ENCODE measurements at regions not wholly inside any gene's neighbourhood (a gene's known extent, or its start where the extent isn't known, plus 50 kb on each side); places are given as distances from the start of the nearest gene placed in this dataset.
"Not testable (repeated sequence)": the region's sequence is repeated elsewhere in the genome, so short reads cannot be mapped to it uniquely, and the experiment has no call there.

- no peaks in the 10 kb centered on the region for H3F3A ChIP-seq (ENCODE audit: insufficient read depth, low read length)
- no peaks in the 10 kb centered on the region for H3K36me3 ChIP-seq (ENCODE audit: insufficient read depth, low read length)
- H3K9me2 ChIP-seq (ENCODE audit: low read depth, low read length), result no peaks in the 10 kb centered on the region; the same call in 1 of the 2 replicates
- H3K79me2 ChIP-seq (ENCODE audit: insufficient read depth, low read length), result no peaks in the 10 kb centered on the region
- no peaks in the 10 kb centered on the region for H3K4me1 ChIP-seq (ENCODE audit: insufficient read depth, low read length, severe bottlenecking)
- no peak overlapping the region for H3K4me3 ChIP-seq (ENCODE audit: low read depth, low read length, poor library complexity, severe bottlenecking)
- no peak overlapping the region for H2AFZ ChIP-seq (ENCODE audit: low read length)
- H3K27me3 ChIP-seq (ENCODE audit: insufficient read depth, low read length), result no peaks in the 10 kb centered on the region
- TF ChIP-seq CTCF (IDR thresholded peaks at IDR 0.05; ENCODE audit: low read length) (no peak), EZH2 (IDR thresholded peaks at IDR 0.05; ENCODE audit: borderline replicate concordance, low read length) (no peak)
- H3K27ac ChIP-seq (ENCODE audit: low read depth, low read length, poor library complexity, severe bottlenecking), result no peak overlapping the region
- no peak overlapping the region for H3K4me2 ChIP-seq (ENCODE audit: low read length)
- H3K9ac ChIP-seq (ENCODE audit: low read length), result no peak overlapping the region
- no peaks in the 10 kb centered on the region for H3K9me3 ChIP-seq (ENCODE audit: low read length)
- no peaks in the 10 kb centered on the region for H4K20me1 ChIP-seq (ENCODE audit: insufficient read depth, low read length)
Observed at GRCh38 chr5:51230336-51230735, 152.9 kb upstream of the ISL1 start.

GRCh38 chr5:51242456-51242855 lies 140.8 kb upstream of the ISL1 start:
- H3K4me3 ChIP-seq (ENCODE audit: low read depth, low read length, poor library complexity, severe bottlenecking), result no peak overlapping the region
- H3K36me3 ChIP-seq (ENCODE audit: insufficient read depth, low read length), result no peaks in the 10 kb centered on the region
- no peaks in the 10 kb centered on the region for H3F3A ChIP-seq (ENCODE audit: insufficient read depth, low read length)
- H3K9ac ChIP-seq (ENCODE audit: low read length), result no peak overlapping the region
- H3K27ac ChIP-seq (ENCODE audit: low read depth, low read length, poor library complexity, severe bottlenecking), result no peak overlapping the region
- H3K79me2 ChIP-seq (ENCODE audit: insufficient read depth, low read length), result no peaks in the 10 kb centered on the region
- H4K20me1 ChIP-seq (ENCODE audit: insufficient read depth, low read length), result no peaks in the 10 kb centered on the region
- H3K4me2 ChIP-seq (ENCODE audit: low read length), result no peak overlapping the region
- no peaks in the 10 kb centered on the region for H3K27me3 ChIP-seq (ENCODE audit: insufficient read depth, low read length)
- H3K4me1 ChIP-seq (ENCODE audit: insufficient read depth, low read length, severe bottlenecking), result no peaks in the 10 kb centered on the region
- no peak for TF ChIP-seq EZH2 (IDR thresholded peaks at IDR 0.05; ENCODE audit: borderline replicate concordance, low read length)
- TF ChIP-seq CTCF (IDR thresholded peaks at IDR 0.05; ENCODE audit: low read length), result no peak
- H3K9me3 ChIP-seq (ENCODE audit: low read length), result no peaks in the 10 kb centered on the region
- H3K9me2 ChIP-seq (ENCODE audit: low read depth, low read length), result no peaks in the 10 kb centered on the region
- H2AFZ ChIP-seq (ENCODE audit: low read length), result no peak overlapping the region

- H3K36me3 ChIP-seq (ENCODE audit: insufficient read depth, low read length); H3K4me2 ChIP-seq (ENCODE audit: low read length): not testable (repeated sequence)
Observed at GRCh38 chr5:51250957-51251356, 132.3 kb upstream of the ISL1 start.

GRCh38 chr5:51271261-51271660 lies 112.0 kb upstream of the ISL1 start:
- H3K4me2 ChIP-seq (ENCODE audit: low read length), result no peak overlapping the region
- H2AFZ ChIP-seq (ENCODE audit: low read length), result no peak overlapping the region
- H3K79me2 ChIP-seq (ENCODE audit: insufficient read depth, low read length), result no peaks in the 10 kb centered on the region
- no peaks in the 10 kb centered on the region for H3K9me3 ChIP-seq (ENCODE audit: low read length)
- no peaks in the 10 kb centered on the region for H3K9me2 ChIP-seq (ENCODE audit: low read depth, low read length)
- H3K27me3 ChIP-seq (ENCODE audit: insufficient read depth, low read length), result no peaks in the 10 kb centered on the region
- no peaks in the 10 kb centered on the region for H4K20me1 ChIP-seq (ENCODE audit: insufficient read depth, low read length)
- no peaks in the 10 kb centered on the region for H3K4me1 ChIP-seq (ENCODE audit: insufficient read depth, low read length, severe bottlenecking)
- H3K27ac ChIP-seq (ENCODE audit: low read depth, low read length, poor library complexity, severe bottlenecking), result no peak overlapping the region
- H3K36me3 ChIP-seq (ENCODE audit: insufficient read depth, low read length), result no peaks in the 10 kb centered on the region
- no peak overlapping the region for H3K4me3 ChIP-seq (ENCODE audit: low read depth, low read length, poor library complexity, severe bottlenecking)
- no peaks in the 10 kb centered on the region for H3F3A ChIP-seq (ENCODE audit: insufficient read depth, low read length)
- TF ChIP-seq EZH2 (IDR thresholded peaks at IDR 0.05; ENCODE audit: borderline replicate concordance, low read length), result no peak
- no peak for TF ChIP-seq CTCF (IDR thresholded peaks at IDR 0.05; ENCODE audit: low read length)
- H3K9ac ChIP-seq (ENCODE audit: low read length), result no peak overlapping the region

More at GRCh38 chr5:51250957-51251356, 132.3 kb upstream of the ISL1 start:
- not testable (repeated sequence) for H2AFZ ChIP-seq (ENCODE audit: low read length); H4K20me1 ChIP-seq (ENCODE audit: insufficient read depth, low read length); H3K9ac ChIP-seq (ENCODE audit: low read length); H3F3A ChIP-seq (ENCODE audit: insufficient read depth, low read length); H3K9me2 ChIP-seq (ENCODE audit: low read depth, low read length); H3K79me2 ChIP-seq (ENCODE audit: insufficient read depth, low read length); H3K27ac ChIP-seq (ENCODE audit: low read depth, low read length, poor library complexity, severe bottlenecking); H3K4me3 ChIP-seq (ENCODE audit: low read depth, low read length, poor library complexity, severe bottlenecking); H3K9me3 ChIP-seq (ENCODE audit: low read length); H3K4me1 ChIP-seq (ENCODE audit: insufficient read depth, low read length, severe bottlenecking); H3K27me3 ChIP-seq (ENCODE audit: insufficient read depth, low read length)
